ENCODE measurements at regions not wholly inside any gene's neighbourhood (a gene's known extent, or its start where the extent isn't known, plus 50 kb on each side); places are given as distances from the start of the nearest gene placed in this dataset.
A peak's percentile ranks its signal among the peaks of the same experiment; 100 is the strongest.

DNA sequence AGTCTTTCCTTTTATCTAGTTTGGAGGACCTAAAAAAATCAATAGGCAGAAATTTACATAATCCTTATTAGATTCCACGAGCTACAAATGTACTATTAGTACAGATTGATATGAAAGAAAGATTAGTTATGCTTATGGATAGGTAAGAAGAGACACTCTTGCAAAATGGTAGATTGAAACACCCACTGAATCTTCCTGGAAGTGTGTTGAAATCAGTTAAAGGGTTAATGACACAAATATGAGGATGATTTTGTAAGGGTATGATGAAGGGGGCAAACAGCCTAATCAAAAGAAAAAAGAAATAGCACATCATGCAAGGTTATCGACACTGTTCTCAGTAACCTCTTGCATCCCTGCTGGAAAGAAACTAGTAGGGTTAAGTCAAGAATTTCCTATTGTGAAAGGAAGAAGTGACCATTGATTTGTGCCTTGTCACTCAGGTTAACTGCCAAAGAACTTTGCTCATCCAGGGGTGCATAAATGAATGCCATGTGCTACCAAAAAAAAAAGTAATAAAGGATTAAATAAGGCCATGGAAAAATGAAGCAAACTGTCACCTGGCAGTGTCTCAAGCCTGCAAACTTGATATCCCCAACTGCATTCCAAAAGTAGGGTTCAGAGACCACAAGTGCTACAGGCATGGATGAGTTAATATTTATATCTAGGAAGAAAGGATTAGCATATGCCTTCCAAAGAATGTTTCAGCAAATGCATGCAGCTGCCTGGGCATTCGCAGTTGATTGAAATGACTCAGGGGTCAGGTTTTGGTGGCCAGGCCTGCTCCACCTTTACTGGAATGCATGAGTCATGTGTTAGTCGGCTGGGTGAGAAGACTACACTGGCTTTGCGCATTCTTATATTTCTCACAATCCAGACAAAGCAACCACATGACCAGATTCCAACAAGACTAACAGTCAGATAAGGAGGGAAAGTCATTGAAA, 78.3 kb upstream of the ATXN3L start (continued):
- TF ChIP-seq FOSL2 (IDR thresholded peaks at IDR 0.05; ENCODE audit: borderline replicate concordance, low read depth) (peak; percentile 100), EP300 (IDR thresholded peaks at IDR 0.05; ENCODE audit: borderline replicate concordance in 1 of 2, low read depth in 1 of 2, low read length in 1 of 2) (peak; percentile 82 to 100; a peak in 3 of 4 replicates), FOXM1 (IDR thresholded peaks at IDR 0.05; ENCODE audit: low read depth) (peak; percentile 99), NFIC (IDR thresholded peaks at IDR 0.05; ENCODE audit: borderline replicate concordance) (peak; percentile 99), JUND (IDR thresholded peaks at IDR 0.05) (peak; percentile 100), CHD2 (IDR thresholded peaks at IDR 0.05; ENCODE audit: low read length, partially characterized antibody) (no peak), YY1 (IDR thresholded peaks at IDR 0.05; ENCODE audit: low read depth) (no peak; the same call in 1 of the 2 replicates), GABPA (IDR thresholded peaks at IDR 0.05; ENCODE audit: low read depth) (peak; percentile 41; the same call in 1 of the 2 replicates)

DNA sequence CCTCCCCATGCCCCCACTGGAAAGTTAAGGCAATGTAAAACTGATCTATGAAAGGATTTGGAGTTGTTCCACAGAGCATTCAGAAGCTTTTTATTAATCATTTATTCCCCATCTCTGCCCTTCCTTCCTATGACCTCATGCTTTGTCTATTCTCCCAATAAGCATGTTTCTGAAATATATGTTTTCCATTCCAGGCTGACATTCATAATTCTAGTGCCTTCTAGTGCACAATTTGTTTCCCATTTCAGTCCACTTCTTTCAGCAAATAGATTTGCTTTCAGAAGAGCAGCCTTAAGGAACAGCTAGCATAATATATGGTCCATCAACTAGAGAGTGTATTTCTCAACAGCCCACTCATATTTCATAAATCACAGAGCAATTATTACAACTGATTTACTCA, 77.1 kb upstream of the ATXN3L start:
- peak overlapping the region; percentile 65 for H3K9ac ChIP-seq
- H3K79me2 ChIP-seq (ENCODE audit: insufficient read depth): no peaks in the 10 kb centered on the region
- no peaks in the 10 kb centered on the region for H3K9me3 ChIP-seq
- CTCF ChIA-PET: no interaction called here
- peaks cover 34% of the 10 kb centered on the region for H3F3A ChIP-seq (replicated peaks; ENCODE audit: insufficient read depth)
- H3K4me3 ChIP-seq (ENCODE audit: low read depth in 2 of 2, low read length in 1 of 2): no peak overlapping the region
- H3K9me2 ChIP-seq: no peaks in the 10 kb centered on the region
- H3K36me3 ChIP-seq (replicated peaks in 1 of 2; ENCODE audit: control insufficient read depth in 1 of 2, insufficient read depth in 2 of 2, low read length in 1 of 2): no peaks in the 10 kb centered on the region
- no peak for TF ChIP-seq EZH2phosphoT487 (IDR thresholded peaks at IDR 0.05; ENCODE audit: borderline replicate concordance, low read depth)
- TF ChIP-seq MXI1 (IDR thresholded peaks at IDR 0.05; ENCODE audit: low read depth, low read length): no peak
- TF ChIP-seq, protein P1, sequence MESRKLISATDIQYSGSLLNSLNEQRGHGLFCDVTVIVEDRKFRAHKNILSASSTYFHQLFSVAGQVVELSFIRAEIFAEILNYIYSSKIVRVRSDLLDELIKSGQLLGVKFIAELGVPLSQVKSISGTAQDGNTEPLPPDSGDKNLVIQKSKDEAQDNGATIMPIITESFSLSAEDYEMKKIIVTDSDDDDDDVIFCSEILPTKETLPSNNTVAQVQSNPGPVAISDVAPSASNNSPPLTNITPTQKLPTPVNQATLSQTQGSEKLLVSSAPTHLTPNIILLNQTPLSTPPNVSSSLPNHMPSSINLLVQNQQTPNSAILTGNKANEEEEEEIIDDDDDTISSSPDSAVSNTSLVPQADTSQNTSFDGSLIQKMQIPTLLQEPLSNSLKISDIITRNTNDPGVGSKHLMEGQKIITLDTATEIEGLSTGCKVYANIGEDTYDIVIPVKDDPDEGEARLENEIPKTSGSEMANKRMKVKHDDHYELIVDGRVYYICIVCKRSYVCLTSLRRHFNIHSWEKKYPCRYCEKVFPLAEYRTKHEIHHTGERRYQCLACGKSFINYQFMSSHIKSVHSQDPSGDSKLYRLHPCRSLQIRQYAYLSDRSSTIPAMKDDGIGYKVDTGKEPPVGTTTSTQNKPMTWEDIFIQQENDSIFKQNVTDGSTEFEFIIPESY (IDR thresholded peaks at IDR 0.05; ENCODE audit: borderline replicate concordance, low read depth): 0 out of 2 replicates have a peak, but pooled peaks have one; percentile 44
- no peak for TF ChIP-seq RFX5 (IDR thresholded peaks at IDR 0.05; ENCODE audit: low read length)
- TF ChIP-seq RXRA (IDR thresholded peaks at IDR 0.05; ENCODE audit: borderline replicate concordance, low read depth): peak; percentile 84; the same call in 1 of the 2 replicates
- peak; percentile 70 for TF ChIP-seq FOSL2 (IDR thresholded peaks at IDR 0.05; ENCODE audit: borderline replicate concordance, low read depth)
- TF ChIP-seq RAD21 (IDR thresholded peaks at IDR 0.05; ENCODE audit: low read length): peak; percentile 16; the same call in 1 of the 2 replicates
- peak; percentile 32; the same call in 1 of the 2 replicates for TF ChIP-seq ELF1 (IDR thresholded peaks at IDR 0.05)
- TF ChIP-seq TEAD4 (IDR thresholded peaks at IDR 0.05; ENCODE audit: borderline replicate concordance, insufficient read depth): peak; percentile 73; the same call in 1 of the 2 replicates
- TF ChIP-seq MEF2A (IDR thresholded peaks at IDR 0.05; ENCODE audit: borderline replicate concordance, low read depth): peak; percentile 47; the same call in 1 of the 2 replicates
- TF ChIP-seq EP300 (IDR thresholded peaks at IDR 0.05; ENCODE audit: borderline replicate concordance in 1 of 2, low read depth in 1 of 2, low read length in 1 of 2): peak; percentile 55 to 97; a peak in 3 of 4 replicates
- peak; percentile 75 for TF ChIP-seq POLR2AphosphoS5 (IDR thresholded peaks at IDR 0.05; ENCODE audit: low read depth, low read length)
- TF ChIP-seq, protein P2, sequence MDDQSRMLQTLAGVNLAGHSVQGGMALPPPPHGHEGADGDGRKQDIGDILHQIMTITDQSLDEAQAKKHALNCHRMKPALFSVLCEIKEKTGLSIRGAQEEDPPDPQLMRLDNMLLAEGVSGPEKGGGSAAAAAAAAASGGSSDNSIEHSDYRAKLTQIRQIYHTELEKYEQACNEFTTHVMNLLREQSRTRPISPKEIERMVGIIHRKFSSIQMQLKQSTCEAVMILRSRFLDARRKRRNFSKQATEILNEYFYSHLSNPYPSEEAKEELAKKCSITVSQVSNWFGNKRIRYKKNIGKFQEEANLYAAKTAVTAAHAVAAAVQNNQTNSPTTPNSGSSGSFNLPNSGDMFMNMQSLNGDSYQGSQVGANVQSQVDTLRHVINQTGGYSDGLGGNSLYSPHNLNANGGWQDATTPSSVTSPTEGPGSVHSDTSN (IDR thresholded peaks at IDR 0.05): peak; percentile 92
- TF ChIP-seq, protein P3, sequence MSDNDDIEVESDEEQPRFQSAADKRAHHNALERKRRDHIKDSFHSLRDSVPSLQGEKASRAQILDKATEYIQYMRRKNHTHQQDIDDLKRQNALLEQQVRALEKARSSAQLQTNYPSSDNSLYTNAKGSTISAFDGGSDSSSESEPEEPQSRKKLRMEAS (IDR thresholded peaks at IDR 0.05; ENCODE audit: low read depth): peak; percentile 58; the same call in 1 of the 2 replicates
- peak; percentile 84 for TF ChIP-seq NFIC (IDR thresholded peaks at IDR 0.05; ENCODE audit: borderline replicate concordance)
- TF ChIP-seq FOXM1 (IDR thresholded peaks at IDR 0.05; ENCODE audit: low read depth): peak; percentile 84; the same call in 1 of the 2 replicates
- TF ChIP-seq TCF12 (IDR thresholded peaks at IDR 0.05): peak; percentile 89
- peak; percentile 85 for TF ChIP-seq JUND (IDR thresholded peaks at IDR 0.05)
- TF ChIP-seq FOXJ3 (CRISPR knock-in tag; IDR thresholded peaks at IDR 0.05): no peak
- TF ChIP-seq YY1 (IDR thresholded peaks at IDR 0.05; ENCODE audit: low read depth): no peak; the same call in 1 of the 2 replicates
- TF ChIP-seq CHD2 (IDR thresholded peaks at IDR 0.05; ENCODE audit: low read length, partially characterized antibody): no peak
- H3K4me2 ChIP-seq: peak overlapping the region; percentile 41
- peaks cover 0 to 27% of the 10 kb centered on the region in 2 experiments; a peak in 2 of 4 replicates for H3K4me1 ChIP-seq (ENCODE audit: control insufficient read depth in 1 of 2, insufficient read depth in 2 of 2, low read depth in 1 of 2, low read length in 1 of 2)
- POLR2A ChIA-PET: no interaction called here
- H4K20me1 ChIP-seq (ENCODE audit: insufficient read depth): no peaks in the 10 kb centered on the region
- no peak overlapping the region; the same call in 1 of the 2 replicates for H2AFZ ChIP-seq (ENCODE audit: low read depth)
- peak overlapping the region; percentile 89 to 96; a peak in 3 of 4 replicates for H3K27ac ChIP-seq (ENCODE audit: low read depth in 2 of 2, low read length in 1 of 2)
- DNase-seq: no peak
- H3K27me3 ChIP-seq (ENCODE audit: insufficient read depth): no peaks in the 10 kb centered on the region
